AG09319 (cell line): ENCODE measurements at regions not wholly inside any gene's neighbourhood (a gene's known extent, or its start where the extent isn't known, plus 50 kb on each side); places are given as distances from the start of the nearest gene placed in this dataset.

Experiments used
- DNase-seq: peaks from one replicate; pipeline ENCODE4 v3.0.0-alpha.2; 2010; ENCODE audit warnings: low read depth; ENCODE audit errors: extremely low read depth
- CTCF ChIP-seq: IDR thresholded peaks from 2 replicates; pipeline ENCODE4 v1.5.1; 2011; ENCODE audit warnings: low read depth, mild to moderate bottlenecking, inconsistent platforms, low read length, moderate library complexity

GRCh38 chr19:31959527-31960018 is 385.8 kb upstream of the ZNF507 start:
- no peak for TF ChIP-seq CTCF
- no peak for DNase-seq

DNA sequence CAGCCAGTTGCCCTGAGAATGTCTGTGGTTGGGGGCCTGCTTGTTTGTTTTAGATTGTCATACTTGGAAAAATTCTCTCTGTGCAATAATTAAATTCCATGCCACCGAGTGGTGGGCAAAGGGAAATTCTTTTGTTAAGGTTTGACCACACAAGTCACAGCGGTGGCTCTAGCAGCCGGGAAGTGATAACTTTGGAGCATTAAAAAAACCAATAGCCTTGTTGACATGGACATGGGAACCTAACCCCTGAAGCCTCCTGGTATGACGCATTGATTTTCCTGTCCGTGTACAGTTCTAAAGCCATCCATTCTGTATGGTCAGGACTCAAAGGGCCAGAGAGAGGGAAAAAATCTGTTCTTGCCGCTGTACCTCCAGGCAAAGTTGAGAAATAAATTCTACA is 384.9 kb upstream of the ZNF507 start:
- DNase-seq, result no peak

GRCh38 chr19:31961191-31961590 is 384.2 kb upstream of the ZNF507 start:
- no peak for DNase-seq
- TF ChIP-seq CTCF, result no peak

More for the DNA sequence above, 384.9 kb upstream of the ZNF507 start:
- TF ChIP-seq CTCF, result no peak

DNA sequence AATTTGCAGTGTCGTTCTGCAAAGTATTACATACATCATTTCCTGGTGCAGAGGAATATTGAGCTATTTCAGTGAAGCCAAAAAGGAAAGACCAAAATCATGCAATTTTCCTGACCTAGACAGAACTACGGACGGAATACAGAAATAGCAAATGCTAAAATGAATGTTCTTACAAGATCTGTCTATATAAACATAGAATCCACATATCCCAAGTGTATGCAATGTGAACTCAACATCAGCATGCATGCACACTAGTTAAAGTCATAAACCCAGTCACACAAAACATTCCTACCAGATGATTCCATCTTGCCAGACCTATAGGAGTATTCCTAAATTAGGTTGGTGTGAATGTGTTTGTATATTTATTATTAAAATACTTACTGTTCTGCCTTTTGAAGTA is 383.7 kb upstream of the ZNF507 start:
- TF ChIP-seq CTCF, result no peak
- no peak for DNase-seq

DNA sequence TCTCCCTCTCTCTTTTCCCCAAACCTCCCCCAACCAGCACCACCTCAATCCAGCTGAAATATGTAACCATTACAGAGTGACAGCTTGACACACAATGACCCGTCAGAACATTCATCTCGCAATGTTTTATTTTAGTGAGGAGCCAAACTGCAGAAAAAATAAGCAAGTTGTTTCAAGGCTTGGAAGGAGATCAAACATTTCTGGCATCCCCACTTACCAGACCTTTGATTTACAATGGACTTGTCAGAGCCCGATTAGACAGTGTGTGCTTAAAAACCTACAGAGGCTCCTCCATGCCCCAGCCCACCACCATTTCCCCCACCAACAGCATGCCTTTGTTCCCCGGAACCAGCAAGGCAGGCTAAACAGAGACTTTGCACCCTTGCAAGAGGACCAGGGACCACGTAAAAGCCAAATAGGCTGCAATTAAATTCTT is 382.8 kb upstream of the ZNF507 start:
- DNase-seq, result no peak

GRCh38 chr19:31963746-31964145 is 381.7 kb upstream of the ZNF507 start:
- no peak for DNase-seq
- no peak for TF ChIP-seq CTCF

More for the DNA sequence above, 382.8 kb upstream of the ZNF507 start:
- no peak for TF ChIP-seq CTCF

- DNase-seq, result no peak
- no peak for TF ChIP-seq CTCF
Measured at GRCh38 chr19:31969016-31969415, 376.4 kb upstream of the ZNF507 start.
